Astrocyte of the cerebellum (primary cell): ENCODE measurements at regions not wholly inside any gene's neighbourhood (a gene's known extent, or its start where the extent isn't known, plus 50 kb on each side); places are given as distances from the start of the nearest gene placed in this dataset.

Source experiments
- DNase-seq: peaks from one replicate; pipeline ENCODE4 v3.0.0-alpha.2; 2011; ENCODE audit warnings: low read depth
- H3K4me3 ChIP-seq: 2 replicates; pipeline ENCODE4 v1.5.1; 2011; ENCODE audit warnings: mild to moderate bottlenecking, low read depth, low read length, moderate library complexity
- in situ Hi-C: cut with HindIII; loops from 2 replicates; pipeline ENCODE4 v1.10.0; 2017; ENCODE audit warnings: low sequenced_read_pairs
- TF ChIP-seq, protein P1 (sequence below): IDR thresholded peaks from 2 replicates; pipeline ENCODE4 v1.5.1; 2012; ENCODE audit warnings: low read length, low read depth, moderate library complexity, mild to moderate bottlenecking; ENCODE audit errors: missing control alignments

DNA sequence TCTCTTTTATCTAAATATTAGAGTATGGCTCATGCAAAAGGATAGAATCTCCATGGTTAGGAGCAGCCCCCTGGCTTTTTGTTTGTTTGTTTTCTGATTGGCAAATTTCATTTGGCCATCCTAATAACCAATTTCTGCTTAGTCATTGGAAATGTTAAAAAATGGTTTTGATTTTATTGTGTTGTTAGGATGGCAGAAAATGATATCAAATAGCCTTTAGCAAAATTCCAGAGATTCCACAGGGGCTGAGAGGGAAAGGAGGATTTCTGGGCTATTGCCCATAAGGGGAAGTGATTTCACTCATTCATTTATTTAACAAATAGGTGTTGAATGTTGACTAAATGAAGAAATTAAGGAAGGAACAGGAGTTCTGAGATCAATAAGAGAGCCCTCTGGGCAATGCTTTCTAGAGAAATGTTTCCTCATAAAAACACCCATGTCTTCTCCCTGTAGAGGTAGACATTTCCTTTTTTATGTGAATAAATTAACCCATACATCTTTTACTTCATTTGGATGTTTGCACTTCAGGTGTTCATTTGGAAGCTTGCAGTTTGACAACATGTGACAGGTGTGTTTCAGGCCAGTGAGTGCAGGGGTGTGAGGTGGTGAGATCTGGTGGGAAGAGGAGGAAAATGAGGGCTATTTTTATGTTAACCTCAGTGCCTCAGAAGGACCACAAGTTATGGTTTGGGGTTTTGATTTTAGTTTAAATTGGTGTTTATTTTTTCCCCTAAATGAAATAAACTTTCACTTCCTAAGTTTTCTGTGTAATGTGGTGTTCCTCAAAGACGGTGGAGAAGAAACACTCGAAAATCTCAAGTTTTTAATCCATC lies 61.7 kb upstream of the EPC2 start:
- in situ Hi-C loops, result no loop called here
- H3K4me3 ChIP-seq, result no peak overlapping the region
- DNase-seq, result no peak
- TF ChIP-seq, protein P1, sequence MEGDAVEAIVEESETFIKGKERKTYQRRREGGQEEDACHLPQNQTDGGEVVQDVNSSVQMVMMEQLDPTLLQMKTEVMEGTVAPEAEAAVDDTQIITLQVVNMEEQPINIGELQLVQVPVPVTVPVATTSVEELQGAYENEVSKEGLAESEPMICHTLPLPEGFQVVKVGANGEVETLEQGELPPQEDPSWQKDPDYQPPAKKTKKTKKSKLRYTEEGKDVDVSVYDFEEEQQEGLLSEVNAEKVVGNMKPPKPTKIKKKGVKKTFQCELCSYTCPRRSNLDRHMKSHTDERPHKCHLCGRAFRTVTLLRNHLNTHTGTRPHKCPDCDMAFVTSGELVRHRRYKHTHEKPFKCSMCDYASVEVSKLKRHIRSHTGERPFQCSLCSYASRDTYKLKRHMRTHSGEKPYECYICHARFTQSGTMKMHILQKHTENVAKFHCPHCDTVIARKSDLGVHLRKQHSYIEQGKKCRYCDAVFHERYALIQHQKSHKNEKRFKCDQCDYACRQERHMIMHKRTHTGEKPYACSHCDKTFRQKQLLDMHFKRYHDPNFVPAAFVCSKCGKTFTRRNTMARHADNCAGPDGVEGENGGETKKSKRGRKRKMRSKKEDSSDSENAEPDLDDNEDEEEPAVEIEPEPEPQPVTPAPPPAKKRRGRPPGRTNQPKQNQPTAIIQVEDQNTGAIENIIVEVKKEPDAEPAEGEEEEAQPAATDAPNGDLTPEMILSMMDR, result no peak

DNA sequence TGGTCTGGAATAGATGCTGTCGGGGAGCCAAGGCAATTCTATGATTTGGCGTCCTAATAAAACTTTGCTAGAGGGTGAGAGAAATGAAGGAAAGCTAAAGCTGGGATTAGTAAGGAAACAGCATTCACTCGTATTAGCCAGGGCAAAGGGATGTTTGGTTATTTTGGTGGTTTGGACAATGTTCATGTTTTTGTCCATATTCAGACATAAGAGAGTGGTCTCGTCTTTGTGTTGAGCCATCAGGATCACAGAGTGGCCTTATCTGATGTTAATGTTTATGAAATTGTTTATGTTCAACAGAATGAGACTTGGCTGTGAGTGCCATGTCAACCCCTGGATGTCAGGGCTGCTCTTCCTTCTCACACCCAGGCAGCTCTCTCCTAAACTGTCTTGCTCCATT lies 58.9 kb upstream of the EPC2 start:
- in situ Hi-C loops, result loop anchor here (5.0 kb wide), 1 partner anchor 52 kb away; no protein-coding TSS in a partner anchor
- H3K4me3 ChIP-seq, result no peak overlapping the region
- no peak for DNase-seq
- TF ChIP-seq, protein P1, result no peak

DNA sequence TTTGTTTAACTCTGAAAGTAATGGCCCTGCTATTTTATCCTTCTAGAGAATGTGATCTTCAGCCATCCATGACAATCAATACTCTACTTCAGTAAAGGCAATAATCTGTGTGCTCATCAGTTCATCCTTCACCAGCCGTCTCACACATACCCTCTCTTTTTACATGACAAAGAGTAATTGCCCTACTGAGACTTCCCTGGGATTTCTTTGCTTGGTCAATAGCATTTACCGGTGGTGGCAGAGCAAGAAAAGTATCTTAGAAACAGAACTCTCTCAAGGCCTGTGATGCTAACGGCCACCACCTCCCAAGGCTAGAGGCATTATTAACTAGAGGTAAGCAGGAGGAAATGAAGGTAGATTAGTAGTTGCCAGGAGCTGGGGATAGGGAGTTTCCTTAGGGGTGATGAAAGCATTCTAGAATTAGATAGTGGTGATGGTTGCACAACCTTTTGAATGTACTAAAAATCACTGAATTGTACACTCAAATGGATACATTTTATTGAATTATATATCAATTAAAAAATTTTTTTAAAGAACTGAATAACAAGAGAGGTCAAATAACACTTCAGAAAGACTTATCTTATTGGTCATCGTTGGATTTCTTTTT lies 57.9 kb upstream of the EPC2 start:
- in situ Hi-C loops, result loop anchor here (5.0 kb wide), 1 partner anchor 51 kb away; no protein-coding TSS in a partner anchor
- no peak overlapping the region for H3K4me3 ChIP-seq
- DNase-seq, result no peak
- TF ChIP-seq, protein P1, result no peak

DNA sequence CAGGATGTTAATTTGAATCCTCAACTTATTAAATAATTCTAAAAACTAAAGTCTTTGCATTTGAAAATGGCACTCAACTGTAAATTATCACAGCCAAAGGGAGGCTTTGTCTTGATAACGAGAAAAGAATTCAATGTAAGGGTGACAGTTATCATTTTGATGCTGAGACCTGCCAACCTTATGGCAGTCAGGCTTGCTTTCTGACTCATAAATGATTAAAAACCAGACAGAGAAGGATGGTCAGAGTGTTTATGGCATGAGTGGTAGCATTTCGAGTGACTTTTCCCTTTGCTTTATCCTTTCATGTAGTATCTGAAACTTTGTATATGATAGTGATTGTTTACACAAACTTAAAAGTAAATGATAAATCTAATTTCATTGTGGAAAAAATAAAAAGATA lies 53.9 kb upstream of the EPC2 start:
- no peak for DNase-seq
- in situ Hi-C loops, result no loop called here
- TF ChIP-seq, protein P1, result no peak
- H3K4me3 ChIP-seq, result no peak overlapping the region

DNA sequence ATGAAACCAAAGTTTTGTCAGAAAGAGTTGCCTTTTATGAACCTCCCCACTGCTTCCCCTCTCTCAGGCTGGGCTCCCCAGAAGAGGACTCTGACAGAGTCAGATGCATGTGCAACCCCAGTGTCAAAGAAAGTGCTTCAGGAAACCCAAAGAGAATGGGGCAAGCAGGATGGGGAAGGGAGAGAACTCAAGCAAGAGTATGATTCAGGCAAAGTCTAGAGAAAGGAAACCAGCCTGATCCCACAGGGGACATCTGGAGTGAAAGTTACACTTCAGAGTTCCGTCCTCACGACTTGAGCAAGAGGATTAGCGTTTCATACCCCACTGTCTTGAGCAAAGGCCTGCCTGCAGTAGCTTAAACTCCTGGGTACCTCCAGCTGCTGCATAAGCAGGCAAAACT lies 51.8 kb upstream of the EPC2 start:
- DNase-seq, result no peak

DNA sequence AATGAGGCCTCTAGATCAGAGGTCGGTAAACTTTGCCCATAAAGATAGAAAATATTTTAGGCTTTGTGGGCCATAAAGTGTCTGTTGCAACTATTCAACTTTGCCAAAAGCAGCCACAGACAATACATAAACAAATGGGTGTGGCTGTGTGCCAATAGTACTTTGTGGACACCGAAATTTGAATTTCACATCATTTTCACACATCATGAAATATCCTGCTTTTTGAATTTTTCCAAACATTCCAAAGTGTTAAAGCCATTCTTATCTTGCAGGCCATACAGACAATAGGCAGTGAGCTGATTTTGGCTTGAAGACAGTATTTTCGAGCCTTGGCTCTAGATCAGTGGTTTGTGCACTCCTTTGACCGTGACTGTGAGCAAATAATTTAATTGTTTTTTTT lies 51.1 kb upstream of the EPC2 start:
- TF ChIP-seq, protein P1, result no peak
- in situ Hi-C loops, result no loop called here
- no peak overlapping the region for H3K4me3 ChIP-seq
- DNase-seq, result no peak

More for the DNA sequence above, 51.8 kb upstream of the EPC2 start:
- TF ChIP-seq, protein P1, result no peak
- no peak overlapping the region for H3K4me3 ChIP-seq
- in situ Hi-C loops, result no loop called here
